DOHH2 (cell line): ENCODE measurements at regions not wholly inside any gene's neighbourhood (a gene's known extent, or its start where the extent isn't known, plus 50 kb on each side); places are given as distances from the start of the nearest gene placed in this dataset.

Source experiments
- CTCF ChIP-seq: fragments of 200-600 bp; sonication (generic); IDR thresholded peaks from one replicate; pipeline ENCODE4 v1.5.1; 2014; ENCODE audit warnings: antibody characterized with exemption, mild to moderate bottlenecking, low read depth, low read length; ENCODE audit not compliant: poor library complexity, severe bottlenecking
- EZH2phosphoT487 ChIP-seq: fragments of 200-600 bp; sonication (generic); IDR thresholded peaks from 2 replicates; pipeline ENCODE4 v1.6.1; 2017; ENCODE audit warnings: borderline replicate concordance, mild to moderate bottlenecking, antibody characterized with exemption, low read length, moderate library complexity, mixed read lengths

DNA sequence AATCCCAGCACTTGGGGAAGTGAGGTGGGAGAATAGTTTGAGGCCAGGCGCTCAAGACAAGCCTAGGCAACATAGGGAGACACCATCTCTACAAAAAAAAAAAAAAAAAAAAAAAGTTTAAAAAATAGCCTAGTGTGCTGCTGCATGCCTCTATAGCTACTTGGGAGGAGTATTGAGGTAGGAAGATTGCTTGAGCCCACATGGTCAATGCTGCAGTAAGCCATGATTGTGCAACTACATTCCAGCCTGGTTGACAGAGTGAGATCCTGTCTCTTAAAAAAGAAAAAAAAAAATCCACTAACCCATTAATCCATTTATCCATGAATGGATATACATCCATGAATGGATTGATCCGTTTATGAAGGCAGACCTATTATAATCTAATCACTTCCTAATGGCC, 1064.6 kb upstream of the EYS start:
- TF ChIP-seq EZH2phosphoT487, result no peak
- no peak for TF ChIP-seq CTCF
